NB4 (cell line): ENCODE measurements at regions not wholly inside any gene's neighbourhood (a gene's known extent, or its start where the extent isn't known, plus 50 kb on each side); places are given as distances from the start of the nearest gene placed in this dataset.

ENCODE experiments used
- DNase-seq: peaks from one replicate; pipeline ENCODE4 v3.0.0; 2010; ENCODE audit warnings: low read depth
- H3K4me3 ChIP-seq: one replicate; pipeline ENCODE4 v1.5.1; 2011; ENCODE audit warnings: mild to moderate bottlenecking, low read depth, low read length, moderate library complexity
- MYC ChIP-seq: IDR thresholded peaks from 2 replicates; pipeline ENCODE4 v1.6.1; 2011; ENCODE audit warnings: low read depth, low read length
- POLR2A ChIP-seq: IDR thresholded peaks from 2 replicates; pipeline ENCODE4 v1.6.1; 2011; ENCODE audit warnings: mild to moderate bottlenecking; ENCODE audit not compliant: insufficient read length; ENCODE audit errors: extremely low read depth
- TF ChIP-seq, protein P1 (sequence below): IDR thresholded peaks from 2 replicates; pipeline ENCODE4 v1.6.1; 2011; ENCODE audit warnings: low read depth, low read length
- TF ChIP-seq, protein P2 (sequence below): IDR thresholded peaks from one replicate; pipeline ENCODE4 v1.5.1; 2012; ENCODE audit warnings: low read depth, low read length

DNA sequence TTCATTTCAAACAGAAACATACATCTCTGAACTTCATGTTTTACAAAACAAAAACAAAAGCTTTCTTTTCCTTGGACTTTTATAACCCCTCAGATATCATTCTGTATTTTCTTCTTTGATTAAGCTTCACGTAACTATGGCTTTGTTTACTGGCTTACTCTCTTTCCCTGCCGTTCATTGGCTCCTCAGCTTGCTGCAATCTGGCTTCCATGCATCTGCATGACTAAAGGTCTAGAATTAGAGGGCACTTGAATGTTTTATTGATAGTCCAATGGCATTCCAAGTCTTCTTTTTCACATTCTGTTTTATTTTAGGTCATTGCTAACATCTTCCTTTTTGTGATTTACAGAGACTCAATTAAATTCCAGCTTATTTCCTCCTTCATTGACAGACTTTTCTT, 487.6 kb downstream of the GRXCR1 start:
- no peak for DNase-seq
- TF ChIP-seq, protein P1, sequence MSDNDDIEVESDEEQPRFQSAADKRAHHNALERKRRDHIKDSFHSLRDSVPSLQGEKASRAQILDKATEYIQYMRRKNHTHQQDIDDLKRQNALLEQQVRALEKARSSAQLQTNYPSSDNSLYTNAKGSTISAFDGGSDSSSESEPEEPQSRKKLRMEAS, result no peak
- TF ChIP-seq, protein P2, sequence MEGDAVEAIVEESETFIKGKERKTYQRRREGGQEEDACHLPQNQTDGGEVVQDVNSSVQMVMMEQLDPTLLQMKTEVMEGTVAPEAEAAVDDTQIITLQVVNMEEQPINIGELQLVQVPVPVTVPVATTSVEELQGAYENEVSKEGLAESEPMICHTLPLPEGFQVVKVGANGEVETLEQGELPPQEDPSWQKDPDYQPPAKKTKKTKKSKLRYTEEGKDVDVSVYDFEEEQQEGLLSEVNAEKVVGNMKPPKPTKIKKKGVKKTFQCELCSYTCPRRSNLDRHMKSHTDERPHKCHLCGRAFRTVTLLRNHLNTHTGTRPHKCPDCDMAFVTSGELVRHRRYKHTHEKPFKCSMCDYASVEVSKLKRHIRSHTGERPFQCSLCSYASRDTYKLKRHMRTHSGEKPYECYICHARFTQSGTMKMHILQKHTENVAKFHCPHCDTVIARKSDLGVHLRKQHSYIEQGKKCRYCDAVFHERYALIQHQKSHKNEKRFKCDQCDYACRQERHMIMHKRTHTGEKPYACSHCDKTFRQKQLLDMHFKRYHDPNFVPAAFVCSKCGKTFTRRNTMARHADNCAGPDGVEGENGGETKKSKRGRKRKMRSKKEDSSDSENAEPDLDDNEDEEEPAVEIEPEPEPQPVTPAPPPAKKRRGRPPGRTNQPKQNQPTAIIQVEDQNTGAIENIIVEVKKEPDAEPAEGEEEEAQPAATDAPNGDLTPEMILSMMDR, result no peak
- TF ChIP-seq POLR2A (no peak), MYC (no peak)

DNA sequence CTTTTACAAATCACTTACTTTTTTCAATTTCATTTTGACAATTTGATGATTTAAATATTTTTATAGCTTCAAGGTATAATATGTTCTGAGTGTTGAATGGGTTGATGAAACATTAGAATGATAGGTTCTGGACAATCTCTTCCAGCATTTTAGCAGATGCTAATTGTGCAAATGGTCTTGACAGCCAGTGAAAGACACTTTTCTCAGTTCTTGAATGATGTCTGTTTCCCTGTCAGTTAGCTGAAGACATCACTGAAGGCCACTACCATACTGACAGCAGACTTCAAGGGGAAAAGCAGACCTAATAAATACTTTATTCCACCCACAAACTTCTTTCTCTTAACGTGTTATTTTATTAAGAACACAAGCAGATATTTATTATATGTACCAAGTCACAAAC, 498.6 kb downstream of the GRXCR1 start:
- H3K4me3 ChIP-seq, result no peak overlapping the region
- DNase-seq, result no peak
- TF ChIP-seq POLR2A, result no peak
- TF ChIP-seq, protein P2, result no peak

More for the DNA sequence above, 487.6 kb downstream of the GRXCR1 start:
- H3K4me3 ChIP-seq, result no peak overlapping the region

DNA sequence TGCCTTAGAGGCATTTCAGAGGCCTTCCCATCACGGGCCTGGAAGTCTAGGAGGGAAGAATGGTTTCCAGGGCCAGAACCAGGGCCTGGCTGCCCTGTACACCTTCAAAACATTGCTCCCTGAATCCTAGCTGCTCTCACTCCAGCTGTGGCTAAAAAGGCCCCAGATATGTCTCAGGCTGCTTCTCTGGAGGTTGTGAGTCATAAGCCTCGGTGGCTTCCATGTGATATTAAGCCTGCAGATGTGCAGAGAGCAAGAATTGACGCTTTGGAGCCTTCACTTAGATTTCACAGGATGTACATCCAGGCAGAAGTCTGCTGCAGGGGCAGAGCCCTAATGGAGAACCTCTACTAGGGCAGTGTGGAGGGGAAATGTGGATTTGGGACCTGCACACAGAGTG, 502.5 kb downstream of the GRXCR1 start:
- DNase-seq, result no peak
- TF ChIP-seq, protein P2, result no peak
- TF ChIP-seq POLR2A (no peak), MYC (no peak)
- TF ChIP-seq, protein P1, result no peak
- H3K4me3 ChIP-seq, result no peak overlapping the region

DNA sequence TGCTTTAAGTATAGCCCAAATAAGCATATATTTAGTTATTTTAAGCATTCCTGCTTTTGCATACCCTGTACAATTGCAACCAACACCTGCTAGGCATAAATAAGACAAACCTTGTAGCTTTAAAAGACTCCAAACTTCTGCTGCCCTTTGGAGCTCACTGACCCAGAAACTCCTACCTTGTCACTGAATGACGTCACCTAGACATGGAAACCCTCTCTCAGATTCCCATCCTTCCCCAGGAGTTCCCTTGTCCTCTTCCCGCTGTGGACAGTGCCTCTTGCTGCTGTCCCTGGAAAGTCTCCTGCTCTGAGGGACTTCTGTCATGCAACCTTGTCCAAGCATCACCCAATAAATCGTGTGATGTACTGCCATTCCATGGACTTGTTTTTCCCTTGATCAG, 507.2 kb downstream of the GRXCR1 start:
- TF ChIP-seq, protein P2, result no peak
- TF ChIP-seq MYC (no peak), POLR2A (no peak)
- TF ChIP-seq, protein P1, result no peak
- H3K4me3 ChIP-seq, result no peak overlapping the region
- no peak for DNase-seq

DNA sequence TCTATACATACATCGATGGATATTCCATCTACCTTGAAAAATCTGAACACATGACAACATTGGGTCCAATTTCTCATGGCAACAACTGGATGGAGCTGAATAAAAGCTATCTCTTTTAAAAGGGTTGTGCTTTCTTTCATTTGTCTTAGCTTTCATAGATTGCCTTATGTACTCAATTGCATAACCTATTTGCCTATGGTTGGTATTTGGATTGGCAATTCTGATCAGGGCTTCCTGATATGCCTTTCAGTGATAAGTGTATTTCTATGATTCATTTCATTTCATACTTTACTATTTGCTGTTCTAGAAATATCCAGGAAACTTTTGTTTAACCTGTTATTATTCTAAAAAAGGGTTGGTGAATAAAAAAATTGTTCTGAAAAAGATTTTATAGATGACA, 509.9 kb downstream of the GRXCR1 start:
- no peak for TF ChIP-seq POLR2A
- TF ChIP-seq MYC, result no peak
- TF ChIP-seq, protein P1, result no peak
- TF ChIP-seq, protein P2, result no peak
- no peak for DNase-seq

DNA sequence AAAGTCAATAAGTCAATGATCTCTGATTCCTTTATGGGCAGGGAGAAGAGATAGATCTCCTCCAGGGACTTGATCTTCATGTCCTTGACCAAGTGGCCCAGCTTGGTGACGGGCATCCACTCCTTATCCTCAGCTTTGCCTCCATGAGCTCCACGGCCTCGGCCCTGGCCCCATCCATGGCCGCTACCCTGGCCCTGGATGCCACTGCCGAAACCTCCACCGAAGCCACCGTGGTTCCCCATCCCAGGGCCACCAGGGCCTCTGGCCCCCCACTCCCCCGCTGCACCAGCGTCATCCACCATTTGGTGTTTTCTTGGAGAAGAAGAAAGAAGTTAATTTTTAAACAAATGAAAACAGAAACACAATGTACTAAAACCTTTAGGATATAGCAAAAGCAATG, 518.1 kb downstream of the GRXCR1 start:
- H3K4me3 ChIP-seq, result no peak overlapping the region
- no peak for DNase-seq
- TF ChIP-seq, protein P2, result no peak
- no peak for TF ChIP-seq POLR2A

More for the DNA sequence above, 509.9 kb downstream of the GRXCR1 start:
- no peak overlapping the region for H3K4me3 ChIP-seq
